Osteocyte (in vitro differentiated cells): ENCODE measurements at regions not wholly inside any gene's neighbourhood (a gene's known extent, or its start where the extent isn't known, plus 50 kb on each side); places are given as distances from the start of the nearest gene placed in this dataset.

ENCODE experiments used
- DNase-seq: peaks from one replicate; pipeline ENCODE4 v3.0.0; 2021; ENCODE audit warnings: mixed read lengths; ENCODE audit not compliant: unreplicated experiment; ENCODE audit errors: extremely low spot score
- H3K27ac Mint-ChIP-seq: one replicate; pipeline ENCODE4 v1.8.0; 2021; ENCODE audit warnings: mild to moderate bottlenecking, mixed read lengths; ENCODE audit not compliant: unreplicated experiment
- H3K27me3 Mint-ChIP-seq: one replicate; pipeline ENCODE4 v1.8.0; 2021; ENCODE audit warnings: mixed read lengths; ENCODE audit not compliant: unreplicated experiment
- H3K36me3 Mint-ChIP-seq: one replicate; pipeline ENCODE4 v1.8.0; 2021; ENCODE audit warnings: mixed read lengths; ENCODE audit not compliant: unreplicated experiment
- H3K4me1 Mint-ChIP-seq: one replicate; pipeline ENCODE4 v1.8.0; 2021; ENCODE audit warnings: mixed read lengths; ENCODE audit not compliant: unreplicated experiment
- H3K4me3 Mint-ChIP-seq: one replicate; pipeline ENCODE4 v1.8.0; 2021; ENCODE audit warnings: mild to moderate bottlenecking, moderate library complexity, mixed read lengths; ENCODE audit not compliant: unreplicated experiment
- H3K9me3 Mint-ChIP-seq: one replicate; pipeline ENCODE4 v1.8.0; 2021; ENCODE audit warnings: mixed read lengths; ENCODE audit not compliant: unreplicated experiment
- CTCF ChIP-seq: fragments of 200-600 bp; sonication (generic); IDR thresholded peaks from 2 replicates; pipeline ENCODE4 v1.5.0; 2021; ENCODE audit warnings: antibody characterized with exemption, mild to moderate bottlenecking, moderate library complexity

- no peaks in the 10 kb centered on the region for H3K4me1 Mint-ChIP-seq
- no peak for DNase-seq
- H3K9me3 Mint-ChIP-seq = no peaks in the 10 kb centered on the region
- H3K27ac Mint-ChIP-seq = no peak overlapping the region
- TF ChIP-seq CTCF = no peak
- no peaks in the 10 kb centered on the region for H3K36me3 Mint-ChIP-seq
- H3K27me3 Mint-ChIP-seq = peaks cover 4% of the 10 kb centered on the region
- no peak overlapping the region for H3K4me3 Mint-ChIP-seq
These were observed 432.3 kb downstream of the SUCLG1 start for GRCh38 chr2:84026818-84027217.

GRCh38 chr2:84022810-84023431, 436.2 kb downstream of the SUCLG1 start:
- Mint-ChIP-seq H3K4me1 (no peaks in the 10 kb centered on the region), H3K27ac (no peak overlapping the region), H3K9me3 (no peaks in the 10 kb centered on the region), H3K27me3 (peaks cover 4% of the 10 kb centered on the region), H3K4me3 (no peak overlapping the region), H3K36me3 (no peaks in the 10 kb centered on the region)
- no peak for DNase-seq
- peak; percentile 73 for TF ChIP-seq CTCF

- no peak for TF ChIP-seq CTCF
- Mint-ChIP-seq H3K27me3 (no peaks in the 10 kb centered on the region), H3K27ac (no peak overlapping the region), H3K4me3 (no peak overlapping the region), H3K36me3 (no peaks in the 10 kb centered on the region), H3K4me1 (no peaks in the 10 kb centered on the region), H3K9me3 (no peaks in the 10 kb centered on the region)
- DNase-seq = no peak
These were observed 442.1 kb downstream of the SUCLG1 start for GRCh38 chr2:84017010-84017409.

- no peaks in the 10 kb centered on the region for H3K27me3 Mint-ChIP-seq
- H3K36me3 Mint-ChIP-seq = no peaks in the 10 kb centered on the region
These were observed 442.9 kb downstream of the SUCLG1 start for GRCh38 chr2:84016183-84016582.

GRCh38 chr2:83997889-83998288, 461.2 kb downstream of the SUCLG1 start:
- Mint-ChIP-seq H3K36me3 (no peaks in the 10 kb centered on the region), H3K9me3 (no peaks in the 10 kb centered on the region), H3K27me3 (no peaks in the 10 kb centered on the region), H3K4me3 (no peak overlapping the region), H3K4me1 (no peaks in the 10 kb centered on the region), H3K27ac (no peak overlapping the region)
- no peak for DNase-seq
- TF ChIP-seq CTCF = no peak

More at GRCh38 chr2:84016183-84016582, 442.9 kb downstream of the SUCLG1 start:
- H3K4me3 Mint-ChIP-seq = no peak overlapping the region
- no peak overlapping the region for H3K27ac Mint-ChIP-seq
- TF ChIP-seq CTCF = no peak
- no peak for DNase-seq
- H3K4me1 Mint-ChIP-seq = no peaks in the 10 kb centered on the region
- H3K9me3 Mint-ChIP-seq = no peaks in the 10 kb centered on the region
